Stimulated activated naive B cell treated with anti-CD40 and anti-IgM and Interleukin-4, amounts not matched to agents 10 μg/mL and 1 μg/mL and 100 μg/mL, for 72 hours (primary cell): ENCODE measurements at regions not wholly inside any gene's neighbourhood (a gene's known extent, or its start where the extent isn't known, plus 50 kb on each side); places are given as distances from the start of the nearest gene placed in this dataset.

ENCODE experiments used
- ATAC-seq, 2 donors: fragments of 150-1000 bp; cut with Tn5 transposase; replicated peaks; 2 replicates each; pipeline ENCODE4 v1.10.0; 2021; ENCODE audit warnings: moderate library complexity in 1 of 2
- DNase-seq: peaks from one replicate; pipeline ENCODE4 v3.0.0; 2021
- H3K27ac Mint-ChIP-seq: one replicate; pipeline ENCODE4 v1.8.0; 2022; ENCODE audit warnings: mild to moderate bottlenecking, mixed read lengths
- H3K27me3 Mint-ChIP-seq, 2 donors: one replicate each; pipeline ENCODE4 v1.8.0; 2022; ENCODE audit warnings: mixed read lengths in 2 of 2
- H3K36me3 Mint-ChIP-seq, 2 donors: one replicate each; pipeline ENCODE4 v1.8.0; 2022; ENCODE audit warnings: mixed read lengths in 2 of 2, mild to moderate bottlenecking in 1 of 2
- H3K4me1 Mint-ChIP-seq, 2 donors: one replicate each; pipeline ENCODE4 v1.8.0; 2022; ENCODE audit warnings: mixed read lengths in 2 of 2, mild to moderate bottlenecking in 1 of 2
- H3K4me3 Mint-ChIP-seq, 2 donors: one replicate each; pipeline ENCODE4 v1.8.0; 2022; ENCODE audit warnings: mild to moderate bottlenecking in 2 of 2, mixed read lengths in 2 of 2, moderate library complexity in 1 of 2
- H3K9me3 Mint-ChIP-seq, 2 donors: one replicate each; pipeline ENCODE4 v1.8.0; 2022; ENCODE audit warnings: mixed read lengths in 2 of 2, mild to moderate bottlenecking in 1 of 2

DNA sequence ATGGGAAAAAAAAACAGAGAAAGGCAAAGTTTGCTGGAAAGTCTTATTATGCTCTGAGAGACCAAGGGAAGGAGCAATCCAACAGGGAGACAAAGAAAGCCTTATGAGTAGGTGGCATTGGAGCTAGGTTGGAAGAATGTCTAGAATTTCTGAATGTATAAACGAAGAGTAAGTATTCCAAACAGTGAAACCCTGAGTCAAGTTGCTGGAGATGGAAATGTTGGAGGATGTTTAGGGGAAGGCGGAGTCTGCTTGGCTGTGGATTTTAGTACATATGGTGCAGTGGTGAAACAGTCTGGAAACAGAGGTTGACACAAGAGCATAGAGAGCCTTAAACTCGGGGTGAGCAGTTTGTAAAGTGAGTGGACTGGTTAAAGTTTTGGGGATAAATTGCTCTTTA, 314.8 kb upstream of the CADM1 start:
- Mint-ChIP-seq H3K36me3 (peaks cover 0 to 3% of the 10 kb centered on the region in 2 donors), H3K9me3 (peaks cover 6 to 12% of the 10 kb centered on the region in 2 donors), H3K27ac (no peak overlapping the region), H3K4me1 (no peaks in the 10 kb centered on the region), H3K4me3 (no peak overlapping the region), H3K27me3 (no peaks in the 10 kb centered on the region)
- DNase-seq (no peak), ATAC-seq (no peak)

DNA sequence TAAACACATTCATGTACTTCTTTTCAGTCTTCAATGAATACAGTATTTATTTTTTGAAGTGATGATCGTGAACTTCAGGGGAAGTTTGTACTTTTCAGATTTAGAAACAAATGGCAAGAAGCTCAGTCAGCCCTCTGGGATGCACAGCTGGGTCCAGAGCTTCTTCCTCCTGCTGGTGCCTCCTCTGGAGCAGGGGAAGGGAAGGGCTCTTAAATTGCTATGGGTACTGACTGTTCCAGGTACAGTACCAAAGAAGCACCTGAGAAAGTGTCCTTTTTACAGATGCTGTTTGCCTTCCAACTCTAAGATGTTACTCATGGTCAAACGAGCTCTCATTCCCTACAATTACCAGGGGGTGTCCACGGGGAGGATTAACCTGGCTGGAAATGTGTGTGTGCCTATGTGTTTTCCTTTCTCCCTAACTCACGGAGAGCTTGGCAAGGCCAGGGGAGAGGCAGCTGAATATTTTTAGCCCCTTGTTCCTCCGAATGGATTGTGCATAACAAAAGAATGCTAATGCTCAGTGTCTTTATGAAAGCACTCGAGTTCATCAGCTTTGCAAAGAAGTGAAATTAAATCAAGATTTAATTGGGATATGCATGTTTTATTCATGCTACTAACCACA, 313.7 kb upstream of the CADM1 start:
- Mint-ChIP-seq H3K36me3 (peaks cover 0 to 3% of the 10 kb centered on the region in 2 donors), H3K4me1 (no peaks in the 10 kb centered on the region), H3K27me3 (no peaks in the 10 kb centered on the region), H3K27ac (no peak overlapping the region), H3K4me3 (no peak overlapping the region), H3K9me3 (peaks cover 11 to 19% of the 10 kb centered on the region in 2 donors)
- DNase-seq (no peak), ATAC-seq (no peak)

DNA sequence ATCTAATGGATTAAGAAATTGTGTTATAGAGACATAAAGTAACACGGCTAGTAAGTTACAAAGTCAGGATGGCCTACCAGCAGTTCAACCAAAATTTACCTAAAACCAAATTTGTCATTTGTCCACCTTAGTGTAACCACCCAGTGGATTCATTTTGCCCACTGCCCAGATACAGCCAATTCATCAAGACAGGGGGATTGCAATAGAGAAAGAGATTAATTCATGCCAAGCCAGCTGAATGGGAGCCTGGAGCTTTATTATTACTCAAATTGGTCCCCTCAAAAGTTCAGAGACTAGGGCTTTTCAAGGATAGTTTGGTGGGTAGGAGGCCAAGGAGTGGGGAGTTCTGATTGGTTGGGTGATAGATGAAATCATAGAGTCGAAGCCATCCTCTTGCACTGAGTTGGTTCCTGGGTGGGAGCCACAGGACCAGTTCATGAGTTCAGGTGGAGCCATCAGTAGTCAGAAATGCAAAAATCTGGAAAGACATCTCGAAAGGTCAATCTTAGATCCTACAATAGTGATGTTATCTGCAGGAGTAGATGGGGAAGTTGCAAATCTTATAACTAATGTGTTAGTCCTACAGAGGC, 304.2 kb upstream of the CADM1 start:
- Mint-ChIP-seq H3K9me3 (peaks cover 21 to 27% of the 10 kb centered on the region in 2 donors), H3K27me3 (no peaks in the 10 kb centered on the region), H3K4me3 (no peak overlapping the region), H3K4me1 (no peaks in the 10 kb centered on the region), H3K36me3 (no peaks in the 10 kb centered on the region), H3K27ac (no peak overlapping the region)
- ATAC-seq (no peak), DNase-seq (no peak)

DNA sequence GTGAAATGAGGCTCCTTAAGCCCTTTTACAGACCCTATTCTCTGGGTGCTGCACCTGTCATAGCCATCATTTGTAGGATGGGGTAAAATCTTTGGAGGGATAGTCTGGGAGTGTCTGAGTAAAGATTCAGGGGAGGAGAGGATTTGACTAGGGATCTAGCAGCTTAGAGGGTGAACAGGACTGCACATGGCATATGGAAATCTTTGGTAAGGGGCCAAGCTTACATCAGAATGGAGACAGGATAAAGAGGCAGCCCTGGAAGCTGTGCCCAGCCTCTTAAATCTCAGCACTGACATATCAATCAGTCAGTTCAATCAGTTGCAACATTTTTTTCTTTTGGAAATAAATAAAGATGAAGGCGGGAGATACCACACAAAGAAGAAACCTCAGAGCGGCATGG, 301.8 kb upstream of the CADM1 start:
- H3K9me3 Mint-ChIP-seq, result peaks cover 16 to 19% of the 10 kb centered on the region in 2 donors
- H3K27me3 Mint-ChIP-seq, result no peaks in the 10 kb centered on the region
- no peak for DNase-seq
- H3K4me1 Mint-ChIP-seq, result no peaks in the 10 kb centered on the region
- H3K4me3 Mint-ChIP-seq, result no peak overlapping the region
- ATAC-seq, result no peak
- H3K27ac Mint-ChIP-seq, result no peak overlapping the region
- no peaks in the 10 kb centered on the region for H3K36me3 Mint-ChIP-seq

DNA sequence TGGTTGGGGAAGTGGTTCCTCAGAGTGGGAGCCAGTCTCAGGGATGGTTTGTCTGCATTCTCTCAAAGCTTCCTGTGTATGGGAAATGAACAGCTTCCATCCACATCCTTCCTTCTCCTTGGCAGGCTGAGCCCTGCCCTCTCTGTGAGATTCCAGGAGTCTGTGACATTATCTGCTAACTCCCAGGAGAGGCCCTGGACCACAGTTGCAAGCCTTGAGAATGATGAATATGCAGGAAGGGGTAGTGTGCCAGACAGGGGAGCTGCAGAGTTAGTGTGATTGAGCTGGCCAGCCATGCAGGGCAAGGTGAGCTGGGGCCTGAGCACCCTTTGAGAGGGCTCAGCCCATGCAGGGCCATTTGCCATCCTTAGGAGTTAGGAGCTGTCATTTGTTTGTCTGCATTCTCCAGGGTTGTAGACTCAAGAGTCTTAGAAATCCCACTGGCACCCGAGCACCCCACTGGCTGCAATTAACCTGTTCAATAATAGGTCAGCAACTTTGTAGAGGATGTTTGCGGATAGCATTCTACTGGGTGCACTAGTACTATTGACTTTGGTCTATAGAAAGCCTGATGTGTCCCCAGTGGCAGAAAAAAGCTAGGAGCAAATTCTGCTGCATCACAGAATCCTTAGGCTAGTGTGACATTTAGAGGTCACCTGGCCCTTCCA, 299.0 kb upstream of the CADM1 start:
- no peak for ATAC-seq
- Mint-ChIP-seq H3K27me3 (no peaks in the 10 kb centered on the region), H3K27ac (no peak overlapping the region), H3K4me3 (no peak overlapping the region), H3K9me3 (peaks cover 7 to 13% of the 10 kb centered on the region in 2 donors), H3K36me3 (no peaks in the 10 kb centered on the region), H3K4me1 (no peaks in the 10 kb centered on the region)
- DNase-seq, result no peak

DNA sequence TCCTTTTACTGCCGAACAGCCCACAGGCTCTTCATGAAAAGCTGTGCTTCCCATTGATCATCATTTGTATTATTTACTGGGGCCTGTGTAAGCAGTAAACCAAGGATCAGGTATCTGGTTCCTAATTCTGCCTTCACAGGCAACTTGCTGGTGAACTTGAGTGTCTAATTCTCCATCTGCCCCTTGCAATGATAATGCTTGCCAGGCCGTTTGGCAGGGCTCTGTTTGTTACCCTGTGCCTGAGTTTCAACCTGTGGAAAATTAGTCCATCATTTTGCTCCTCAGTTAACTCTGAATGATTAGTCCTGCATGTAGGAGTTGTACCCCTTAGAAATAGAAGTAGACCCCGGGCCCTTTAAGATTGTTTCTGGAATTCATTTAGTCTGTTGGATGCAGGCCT, 298.4 kb upstream of the CADM1 start:
- Mint-ChIP-seq H3K4me1 (no peaks in the 10 kb centered on the region), H3K27me3 (no peaks in the 10 kb centered on the region), H3K9me3 (peaks cover 5 to 13% of the 10 kb centered on the region in 2 donors), H3K4me3 (no peak overlapping the region), H3K36me3 (no peaks in the 10 kb centered on the region), H3K27ac (no peak overlapping the region)
- no peak for ATAC-seq
- DNase-seq, result no peak

DNA sequence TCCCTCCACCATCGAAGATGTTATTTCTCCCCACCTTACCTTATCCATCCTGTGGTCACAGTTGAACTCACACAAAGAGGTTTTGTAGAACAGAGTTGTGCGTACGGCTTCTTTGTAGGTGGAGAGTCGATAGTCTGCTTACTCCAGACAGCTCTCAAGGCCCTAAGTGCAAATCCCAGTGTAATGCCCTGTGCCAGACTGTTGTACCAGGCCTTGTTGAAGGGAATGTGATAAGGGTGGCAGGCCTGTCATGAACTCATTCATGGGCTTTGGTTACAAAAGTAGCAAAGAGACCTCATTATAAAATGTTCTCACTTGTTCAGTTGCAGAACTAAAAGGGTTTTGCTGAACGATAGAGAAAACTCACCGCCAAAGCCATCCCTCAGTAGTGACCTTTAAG, 288.7 kb upstream of the CADM1 start:
- Mint-ChIP-seq H3K9me3 (peaks cover 0 to 3% of the 10 kb centered on the region in 2 donors), H3K4me1 (no peaks in the 10 kb centered on the region), H3K27ac (no peak overlapping the region), H3K27me3 (no peaks in the 10 kb centered on the region), H3K36me3 (no peaks in the 10 kb centered on the region), H3K4me3 (no peak overlapping the region)
- ATAC-seq, result no peak
- no peak for DNase-seq

DNA sequence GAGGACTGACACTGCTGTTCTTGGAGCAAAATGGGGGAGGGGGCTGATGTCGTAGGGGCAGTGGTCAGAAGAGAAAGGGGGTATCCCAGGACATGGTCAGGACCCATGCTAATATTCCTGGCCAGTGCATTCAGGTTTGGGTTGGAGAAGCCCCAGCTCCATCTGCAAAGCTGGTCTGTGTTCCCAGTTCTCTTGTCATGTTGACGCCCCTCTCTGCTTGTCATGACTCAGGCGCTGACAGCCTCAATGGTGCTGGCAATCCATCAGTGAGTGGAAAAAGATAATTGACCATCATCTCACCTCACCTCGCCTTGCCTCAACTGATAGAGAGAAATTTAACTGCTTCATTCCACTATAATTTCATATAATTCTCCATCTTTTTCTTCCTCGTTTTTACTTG, 283.1 kb upstream of the CADM1 start:
- Mint-ChIP-seq H3K4me3 (no peak overlapping the region), H3K36me3 (no peaks in the 10 kb centered on the region), H3K9me3 (peaks cover 6 to 9% of the 10 kb centered on the region in 2 donors), H3K27ac (no peak overlapping the region), H3K4me1 (no peaks in the 10 kb centered on the region), H3K27me3 (no peaks in the 10 kb centered on the region)
- DNase-seq (no peak), ATAC-seq (no peak)

DNA sequence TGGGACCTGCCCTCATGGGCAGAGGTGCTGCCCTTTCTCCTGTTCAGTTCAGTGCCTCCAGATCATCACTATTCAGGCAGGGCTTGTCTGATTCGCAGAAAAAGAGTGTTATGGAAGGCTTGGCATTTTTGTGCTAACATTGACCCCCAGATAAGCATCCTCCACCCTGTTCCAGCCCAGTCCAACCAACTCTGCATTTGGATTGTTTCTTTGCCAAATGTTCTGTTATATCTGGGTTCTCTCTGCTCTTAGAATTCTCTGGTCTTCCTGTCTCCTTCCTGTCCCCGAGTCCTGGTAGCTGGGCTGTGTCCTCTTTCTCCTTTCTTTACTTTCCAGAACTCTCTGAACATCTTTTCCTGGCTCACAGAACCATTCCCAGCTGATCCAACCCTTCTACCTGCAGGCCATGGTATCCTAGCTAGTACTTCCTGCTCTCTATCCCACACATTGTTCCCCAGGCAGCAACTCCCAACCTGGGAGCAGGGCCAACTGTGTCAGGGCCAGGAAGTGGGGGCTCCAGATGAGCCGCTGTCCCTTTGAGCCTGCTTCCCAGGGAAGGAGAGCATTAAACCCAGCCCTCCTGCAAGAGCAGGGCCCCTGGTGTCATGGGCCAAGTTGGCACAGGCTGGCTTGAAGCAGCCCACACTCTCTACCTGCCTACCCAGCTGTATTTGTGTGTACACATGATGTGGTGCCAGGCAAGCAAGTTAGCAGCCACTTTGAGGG, 280.7 kb upstream of the CADM1 start:
- Mint-ChIP-seq H3K9me3 (peaks cover 13 to 14% of the 10 kb centered on the region in 2 donors), H3K4me3 (no peak overlapping the region), H3K36me3 (no peaks in the 10 kb centered on the region), H3K4me1 (no peaks in the 10 kb centered on the region), H3K27ac (no peak overlapping the region), H3K27me3 (no peaks in the 10 kb centered on the region)
- ATAC-seq (no peak), DNase-seq (no peak)

DNA sequence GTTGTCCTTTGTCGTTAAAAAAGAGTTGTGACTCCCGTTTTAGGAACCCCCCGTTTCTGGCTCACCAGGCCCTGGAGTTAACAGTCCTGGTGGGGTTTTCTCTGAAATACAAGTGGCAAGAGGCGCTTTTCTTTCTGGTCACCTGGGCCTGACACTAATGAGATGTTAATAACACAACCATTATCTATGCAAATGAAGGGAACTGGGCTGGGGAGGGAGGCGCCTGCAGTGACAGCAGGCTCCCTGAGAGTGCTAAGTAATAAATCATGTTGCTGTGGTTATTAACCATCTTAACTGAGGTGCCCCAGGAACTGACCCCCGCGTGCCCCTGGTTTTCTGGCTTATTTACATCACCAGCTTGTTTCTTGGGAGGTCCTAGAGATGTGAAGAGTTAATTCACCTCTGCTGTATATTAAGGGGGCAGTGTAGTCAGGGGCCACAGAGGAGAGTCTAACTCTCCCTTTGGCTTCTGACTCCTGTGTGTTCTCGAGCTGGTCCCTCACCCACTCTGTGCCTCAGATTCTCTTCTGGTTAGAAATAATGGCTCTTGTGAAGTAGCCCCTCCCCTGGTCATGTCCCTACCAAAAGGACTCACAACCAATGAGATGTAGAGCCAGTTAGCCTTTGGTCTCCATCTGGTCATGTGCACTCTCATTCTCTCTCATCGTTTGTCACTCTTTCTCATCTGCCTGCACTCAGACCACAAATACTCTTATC, 276.6 kb upstream of the CADM1 start:
- H3K27me3 Mint-ChIP-seq, result no peaks in the 10 kb centered on the region
- no peaks in the 10 kb centered on the region for H3K4me1 Mint-ChIP-seq
- no peak overlapping the region for H3K27ac Mint-ChIP-seq
- H3K36me3 Mint-ChIP-seq, result no peaks in the 10 kb centered on the region
- ATAC-seq, result no peak
- H3K4me3 Mint-ChIP-seq, result no peak overlapping the region
- peaks cover 6 to 7% of the 10 kb centered on the region in 2 donors for H3K9me3 Mint-ChIP-seq
- DNase-seq, result no peak

DNA sequence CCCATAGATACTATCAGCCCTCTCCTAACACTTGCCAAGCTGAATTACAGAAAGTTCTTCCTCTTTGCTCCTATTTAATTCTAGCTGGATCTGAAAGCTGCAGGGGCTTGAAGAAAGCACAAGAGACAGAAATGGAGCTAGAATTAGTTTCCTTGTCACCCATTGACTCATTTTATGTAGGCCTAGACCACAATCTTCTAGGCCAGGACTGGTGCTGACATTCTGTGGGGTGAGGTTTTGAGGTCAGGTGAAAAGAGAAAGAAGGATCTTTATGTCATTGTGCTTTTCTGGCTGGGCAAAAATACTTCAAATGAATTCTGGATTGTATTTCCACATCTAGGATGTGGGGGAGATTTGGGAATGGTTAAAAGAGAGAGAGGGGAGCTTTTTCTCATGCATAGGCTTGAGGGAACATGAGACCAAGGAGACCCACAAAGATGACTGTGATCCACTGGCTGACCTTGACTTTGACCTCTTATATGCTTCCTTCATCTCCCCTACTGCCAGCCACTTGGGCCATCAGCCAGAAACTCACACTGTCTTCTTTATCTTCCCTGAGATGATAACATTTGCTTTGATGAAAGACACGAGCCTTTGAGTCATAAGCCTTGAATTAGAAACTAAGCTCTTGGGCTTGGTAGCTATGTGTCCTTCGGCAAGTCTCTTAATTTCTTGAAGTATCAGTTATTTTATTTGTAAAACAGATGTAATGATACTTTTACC, 274.9 kb upstream of the CADM1 start:
- DNase-seq (no peak), ATAC-seq (no peak)
- H3K9me3 Mint-ChIP-seq, result peaks cover 6 to 7% of the 10 kb centered on the region in 2 donors
- H3K27me3 Mint-ChIP-seq, result no peaks in the 10 kb centered on the region
- H3K4me3 Mint-ChIP-seq, result no peak overlapping the region
- no peaks in the 10 kb centered on the region for H3K4me1 Mint-ChIP-seq
- H3K36me3 Mint-ChIP-seq, result no peaks in the 10 kb centered on the region
- H3K27ac Mint-ChIP-seq, result no peak overlapping the region

DNA sequence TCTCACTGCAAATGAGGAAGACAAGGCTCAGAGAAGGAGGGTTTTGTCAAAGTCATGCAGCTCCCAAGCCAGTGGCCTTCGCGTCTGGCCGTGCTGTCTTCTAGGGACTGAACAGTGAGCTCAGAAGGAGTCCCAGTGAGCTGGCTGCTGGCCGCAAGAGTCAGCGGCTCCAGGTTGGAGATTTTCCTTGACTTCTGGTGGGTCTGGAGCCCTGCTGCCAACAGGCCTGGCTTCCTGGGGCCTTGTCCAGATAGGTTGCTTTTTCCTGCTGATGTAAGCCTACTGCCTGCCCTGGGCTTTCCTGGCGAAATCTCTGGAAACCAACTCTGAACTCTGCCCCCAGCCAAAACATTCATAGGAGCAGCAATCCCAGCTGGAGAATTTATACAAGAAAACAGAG, 272.7 kb upstream of the CADM1 start:
- H3K36me3 Mint-ChIP-seq, result no peaks in the 10 kb centered on the region
- no peak overlapping the region for H3K4me3 Mint-ChIP-seq
- no peaks in the 10 kb centered on the region for H3K27me3 Mint-ChIP-seq
- no peaks in the 10 kb centered on the region for H3K4me1 Mint-ChIP-seq
- no peak for DNase-seq
- ATAC-seq, result no peak
- H3K27ac Mint-ChIP-seq, result no peak overlapping the region
- H3K9me3 Mint-ChIP-seq, result peaks cover 4 to 7% of the 10 kb centered on the region in 2 donors

DNA sequence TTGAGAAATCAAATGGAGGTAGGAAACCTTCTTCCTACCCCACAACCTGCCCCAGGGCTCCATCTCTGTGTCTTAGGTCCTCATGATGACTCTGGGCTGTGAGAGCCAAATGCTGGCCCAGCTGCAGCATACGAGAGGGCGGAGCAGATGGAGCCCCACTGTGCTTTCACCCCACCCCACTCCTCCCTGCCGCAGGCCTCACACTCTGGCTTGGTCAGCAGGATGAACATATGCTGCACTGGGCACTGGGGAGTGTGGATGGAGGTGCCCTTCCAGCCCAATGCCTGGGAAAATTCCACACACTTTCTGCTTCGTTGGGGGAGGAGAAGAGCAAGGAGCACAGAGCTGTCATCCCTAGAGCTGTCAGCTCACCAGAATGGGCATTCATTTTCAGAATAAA, 271.6 kb upstream of the CADM1 start:
- H3K9me3 Mint-ChIP-seq, result no peaks in the 10 kb centered on the region
- H3K27ac Mint-ChIP-seq, result no peak overlapping the region
- DNase-seq (no peak), ATAC-seq (no peak)
- no peaks in the 10 kb centered on the region for H3K27me3 Mint-ChIP-seq
- no peaks in the 10 kb centered on the region for H3K4me1 Mint-ChIP-seq
- no peak overlapping the region for H3K4me3 Mint-ChIP-seq
- no peaks in the 10 kb centered on the region for H3K36me3 Mint-ChIP-seq

DNA sequence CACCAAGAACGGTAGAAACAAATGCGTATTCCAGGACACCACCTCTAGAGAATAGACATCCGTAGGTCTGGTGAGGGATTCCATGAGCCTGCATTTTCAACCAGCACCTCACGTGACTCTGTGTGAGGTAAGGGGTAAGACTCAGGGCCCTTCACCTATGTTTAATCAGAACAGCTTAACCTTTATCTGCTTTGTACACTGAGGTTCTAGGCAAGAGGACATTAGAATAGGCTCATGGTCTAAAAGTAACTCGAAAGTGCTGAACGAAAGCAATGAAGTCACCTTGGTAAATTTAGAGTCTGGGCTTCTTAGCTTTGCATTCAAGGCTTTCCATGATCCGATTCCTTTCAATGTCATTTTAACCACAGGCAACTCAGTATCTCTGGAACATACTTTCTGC, 270.5 kb upstream of the CADM1 start:
- H3K36me3 Mint-ChIP-seq, result no peaks in the 10 kb centered on the region
- H3K4me1 Mint-ChIP-seq, result no peaks in the 10 kb centered on the region
- no peak overlapping the region for H3K4me3 Mint-ChIP-seq
- H3K27me3 Mint-ChIP-seq, result no peaks in the 10 kb centered on the region
- ATAC-seq, result no peak
- no peaks in the 10 kb centered on the region for H3K9me3 Mint-ChIP-seq
- no peak overlapping the region for H3K27ac Mint-ChIP-seq
- no peak for DNase-seq
